Activated T-helper 17 cell treated with anti-CD3 and anti-CD28 coated beads, Interleukin-2, amount 50 U/mL, for 72 hours (primary cell): ENCODE measurements at regions not wholly inside any gene's neighbourhood (a gene's known extent, or its start where the extent isn't known, plus 50 kb on each side); places are given as distances from the start of the nearest gene placed in this dataset.
A peak's percentile ranks its signal among the peaks of the same experiment; 100 is the strongest.
"Not testable (repeated sequence)": the region's sequence is repeated elsewhere in the genome, so short reads cannot be mapped to it uniquely, and the experiment has no call there.

Source experiments
- ATAC-seq: fragments of 150-1000 bp; cut with Tn5 transposase; replicated peaks from 2 replicates; pipeline ENCODE4 v1.10.0; 2021; ENCODE audit warnings: mild to moderate bottlenecking, moderate library complexity
- H3K27ac Mint-ChIP-seq: one replicate; pipeline ENCODE4 v1.8.0; 2022; ENCODE audit warnings: mixed read lengths
- H3K27me3 Mint-ChIP-seq: one replicate; pipeline ENCODE4 v1.8.0; 2022; ENCODE audit warnings: mixed read lengths
- H3K36me3 Mint-ChIP-seq: one replicate; pipeline ENCODE4 v1.8.0; 2022; ENCODE audit warnings: low read depth, mild to moderate bottlenecking, mixed read lengths
- H3K4me1 Mint-ChIP-seq: one replicate; pipeline ENCODE4 v1.8.0; 2022; ENCODE audit warnings: mixed read lengths
- H3K4me3 Mint-ChIP-seq: one replicate; pipeline ENCODE4 v1.8.0; 2022; ENCODE audit warnings: mild to moderate bottlenecking, mixed read lengths
- H3K9me3 Mint-ChIP-seq: one replicate; pipeline ENCODE4 v1.8.0; 2022; ENCODE audit warnings: mixed read lengths

- Mint-ChIP-seq H3K4me1 (no peaks in the 10 kb centered on the region), H3K27me3 (peaks cover 6% of the 10 kb centered on the region), H3K36me3 (no peaks in the 10 kb centered on the region), H3K9me3 (no peaks in the 10 kb centered on the region), H3K27ac (no peak overlapping the region), H3K4me3 (no peak overlapping the region)
- no peak for ATAC-seq
These were observed 87.9 kb upstream of the SOX13 start for GRCh38 chr1:203985044-203985443.

- ATAC-seq = no peak
- H3K9me3 Mint-ChIP-seq = no peaks in the 10 kb centered on the region
- peaks cover 6% of the 10 kb centered on the region for H3K27me3 Mint-ChIP-seq
- no peak overlapping the region for H3K27ac Mint-ChIP-seq
- H3K36me3 Mint-ChIP-seq = no peaks in the 10 kb centered on the region
- no peaks in the 10 kb centered on the region for H3K4me1 Mint-ChIP-seq
- H3K4me3 Mint-ChIP-seq = no peak overlapping the region
These were observed 87.2 kb upstream of the SOX13 start for GRCh38 chr1:203985676-203986075.

GRCh38 chr1:203986887-203987461, 85.9 kb upstream of the SOX13 start:
- Mint-ChIP-seq H3K9me3 (no peaks in the 10 kb centered on the region), H3K4me1 (no peaks in the 10 kb centered on the region), H3K27me3 (peaks cover 2% of the 10 kb centered on the region), H3K27ac (no peak overlapping the region), H3K36me3 (no peaks in the 10 kb centered on the region), H3K4me3 (no peak overlapping the region)
- no peak for ATAC-seq

- Mint-ChIP-seq H3K4me1 (no peaks in the 10 kb centered on the region), H3K27me3 (peaks cover 11% of the 10 kb centered on the region), H3K4me3 (no peak overlapping the region), H3K27ac (no peak overlapping the region), H3K9me3 (no peaks in the 10 kb centered on the region), H3K36me3 (no peaks in the 10 kb centered on the region)
- ATAC-seq = no peak
These were observed 82.8 kb upstream of the SOX13 start for GRCh38 chr1:203990118-203990517.

- no peak overlapping the region for H3K4me3 Mint-ChIP-seq
- no peaks in the 10 kb centered on the region for H3K9me3 Mint-ChIP-seq
- no peak for ATAC-seq
- H3K4me1 Mint-ChIP-seq = no peaks in the 10 kb centered on the region
- H3K36me3 Mint-ChIP-seq = no peaks in the 10 kb centered on the region
- H3K27me3 Mint-ChIP-seq = peaks cover 25% of the 10 kb centered on the region
- H3K27ac Mint-ChIP-seq = no peak overlapping the region
These were observed 80.5 kb upstream of the SOX13 start for GRCh38 chr1:203992440-203992839.

GRCh38 chr1:203993256-203993655, 79.7 kb upstream of the SOX13 start:
- H3K9me3 Mint-ChIP-seq = no peaks in the 10 kb centered on the region
- H3K36me3 Mint-ChIP-seq = no peaks in the 10 kb centered on the region
- H3K4me3 Mint-ChIP-seq = no peak overlapping the region
- no peaks in the 10 kb centered on the region for H3K4me1 Mint-ChIP-seq
- H3K27me3 Mint-ChIP-seq = peaks cover 25% of the 10 kb centered on the region
- no peak for ATAC-seq
- no peak overlapping the region for H3K27ac Mint-ChIP-seq

- Mint-ChIP-seq H3K27ac (no peak overlapping the region), H3K4me1 (no peaks in the 10 kb centered on the region), H3K27me3 (peaks cover 25% of the 10 kb centered on the region), H3K4me3 (no peak overlapping the region), H3K9me3 (no peaks in the 10 kb centered on the region), H3K36me3 (no peaks in the 10 kb centered on the region)
- no peak for ATAC-seq
These were observed 77.7 kb upstream of the SOX13 start for GRCh38 chr1:203995228-203995627.

GRCh38 chr1:203996126-203996525, 76.8 kb upstream of the SOX13 start:
- Mint-ChIP-seq H3K27ac (no peak overlapping the region), H3K27me3 (peaks cover 25% of the 10 kb centered on the region), H3K36me3 (no peaks in the 10 kb centered on the region), H3K9me3 (no peaks in the 10 kb centered on the region), H3K4me3 (no peak overlapping the region), H3K4me1 (peaks cover 5% of the 10 kb centered on the region)
- ATAC-seq = no peak

GRCh38 chr1:203998571-203998970, 74.3 kb upstream of the SOX13 start:
- not testable (repeated sequence) for H3K27ac Mint-ChIP-seq, ATAC-seq, H3K36me3 Mint-ChIP-seq

GRCh38 chr1:203999618-204000017, 73.3 kb upstream of the SOX13 start:
- H3K4me1 Mint-ChIP-seq = peaks cover 5% of the 10 kb centered on the region
- ATAC-seq = no peak
- H3K36me3 Mint-ChIP-seq = no peaks in the 10 kb centered on the region
- peaks cover 17% of the 10 kb centered on the region for H3K27me3 Mint-ChIP-seq
- H3K27ac Mint-ChIP-seq = no peak overlapping the region
- no peaks in the 10 kb centered on the region for H3K9me3 Mint-ChIP-seq
- H3K4me3 Mint-ChIP-seq = no peak overlapping the region

More at GRCh38 chr1:203998571-203998970, 74.3 kb upstream of the SOX13 start:
- H3K9me3 Mint-ChIP-seq, H3K4me3 Mint-ChIP-seq, H3K4me1 Mint-ChIP-seq: not testable (repeated sequence)
- H3K27me3 Mint-ChIP-seq = peaks cover 21% of the 10 kb centered on the region

- Mint-ChIP-seq H3K4me3 (peak overlapping the region; percentile 4), H3K4me1 (peaks cover 5% of the 10 kb centered on the region), H3K36me3 (no peaks in the 10 kb centered on the region), H3K27me3 (peaks cover 3% of the 10 kb centered on the region), H3K27ac (peak overlapping the region; percentile 12), H3K9me3 (no peaks in the 10 kb centered on the region)
- peak; percentile 58 for ATAC-seq
These were observed 71.6 kb upstream of the SOX13 start for GRCh38 chr1:204001166-204001901.

GRCh38 chr1:204002614-204003013, 70.3 kb upstream of the SOX13 start:
- Mint-ChIP-seq H3K36me3 (no peaks in the 10 kb centered on the region), H3K27ac (no peak overlapping the region), H3K4me1 (peaks cover 5% of the 10 kb centered on the region), H3K9me3 (no peaks in the 10 kb centered on the region), H3K4me3 (no peak overlapping the region), H3K27me3 (peaks cover 3% of the 10 kb centered on the region)
- no peak for ATAC-seq

GRCh38 chr1:204003536-204003935, 69.4 kb upstream of the SOX13 start:
- no peak for ATAC-seq
- Mint-ChIP-seq H3K27me3 (peaks cover 3% of the 10 kb centered on the region), H3K4me1 (peaks cover 5% of the 10 kb centered on the region), H3K9me3 (no peaks in the 10 kb centered on the region), H3K36me3 (no peaks in the 10 kb centered on the region), H3K27ac (no peak overlapping the region), H3K4me3 (no peak overlapping the region)

GRCh38 chr1:204011426-204011825, 61.5 kb upstream of the SOX13 start:
- no peak overlapping the region for H3K27ac Mint-ChIP-seq
- no peaks in the 10 kb centered on the region for H3K9me3 Mint-ChIP-seq
- peaks cover 3% of the 10 kb centered on the region for H3K27me3 Mint-ChIP-seq
- no peaks in the 10 kb centered on the region for H3K36me3 Mint-ChIP-seq
- no peak for ATAC-seq
- H3K4me1 Mint-ChIP-seq = no peaks in the 10 kb centered on the region
- no peak overlapping the region for H3K4me3 Mint-ChIP-seq

- Mint-ChIP-seq H3K27ac (no peak overlapping the region), H3K36me3 (no peaks in the 10 kb centered on the region), H3K9me3 (no peaks in the 10 kb centered on the region), H3K4me1 (no peaks in the 10 kb centered on the region), H3K4me3 (no peak overlapping the region), H3K27me3 (no peaks in the 10 kb centered on the region)
- ATAC-seq = no peak
These were observed 59.9 kb upstream of the SOX13 start for GRCh38 chr1:204013052-204013451.
